OCI-LY3 (cell line): ENCODE measurements at regions not wholly inside any gene's neighbourhood (a gene's known extent, or its start where the extent isn't known, plus 50 kb on each side); places are given as distances from the start of the nearest gene placed in this dataset.

ENCODE experiments used
- H2AFZ ChIP-seq: fragments of 200-600, 300-600 bp; shearing (Covaris generic); 2 replicates; pipeline ENCODE4 v1.6.0; 2014; ENCODE audit warnings: antibody characterized with exemption, low read depth, low read length
- H3K27ac ChIP-seq: fragments of 200-600, 300-600 bp; sonication (generic); 2 replicates; pipeline ENCODE4 v1.5.1; 2014; ENCODE audit warnings: mild to moderate bottlenecking, low read length, moderate library complexity, mixed read lengths
- H3K27me3 ChIP-seq: fragments of 200-600, 300-600 bp; sonication (generic); 2 replicates; pipeline ENCODE4 v1.6.1; 2014; ENCODE audit warnings: low read depth, low read length, mixed read lengths
- H3K36me3 ChIP-seq: fragments of 200-600, 300-600 bp; sonication (generic); replicated peaks from 2 replicates; pipeline ENCODE3; 2014; ENCODE audit warnings: low read depth, low read length, mixed read lengths
- H3K4me1 ChIP-seq: fragments of 300-600, 200-600 bp; sonication (generic); 2 replicates; pipeline ENCODE4 v1.6.1; 2014; ENCODE audit warnings: low read length, mixed read lengths
- H3K4me2 ChIP-seq: fragments of 200-600, 300-600 bp; sonication (generic); 2 replicates; pipeline ENCODE4 v1.6.1; 2014; ENCODE audit warnings: low read length, mixed read lengths
- H3K4me3 ChIP-seq: fragments of 300-600, 200-600 bp; sonication (generic); 2 replicates; pipeline ENCODE4 v1.5.1; 2014; ENCODE audit warnings: antibody characterized with exemption, mild to moderate bottlenecking, low read length, moderate library complexity
- H3K79me2 ChIP-seq: fragments of 300-600, 200-600 bp; shearing (Covaris generic); 2 replicates; pipeline ENCODE4 v1.6.1; 2014; ENCODE audit warnings: mild to moderate bottlenecking, low read length, mixed read lengths
- H3K9ac ChIP-seq: fragments of 300-600, 200-600 bp; shearing (Covaris generic); 2 replicates; pipeline ENCODE4 v1.6.0; 2014; ENCODE audit warnings: mild to moderate bottlenecking, low read length, moderate library complexity
- H3K9me3 ChIP-seq: fragments of 200-600, 300-600 bp; shearing (Covaris generic); 2 replicates; pipeline ENCODE4 v1.6.1; 2014; ENCODE audit warnings: low read length, mixed read lengths; ENCODE audit not compliant: insufficient read depth
- H4K20me1 ChIP-seq: fragments of 200-600, 300-600 bp; sonication (generic); 2 replicates; pipeline ENCODE4 v1.6.1; 2016; ENCODE audit warnings: low read length, mixed read lengths; ENCODE audit not compliant: insufficient read depth
- CTCF ChIP-seq: fragments of 200-600, 300-600 bp; sonication (generic); IDR thresholded peaks from 2 replicates; pipeline ENCODE4 v1.5.1; 2014; ENCODE audit warnings: antibody characterized with exemption, low read length, low read depth
- EZH2phosphoT487 ChIP-seq: fragments of 200-600 bp; shearing (Covaris generic); IDR thresholded peaks from 2 replicates; pipeline ENCODE4 v1.6.1; 2018; ENCODE audit warnings: antibody characterized with exemption, mixed run types, low read depth

GRCh38 chr9:20009606-20010005 lies 220.8 kb upstream of the SLC24A2 start:
- H3K36me3 ChIP-seq: no peaks in the 10 kb centered on the region
- H2AFZ ChIP-seq: no peak overlapping the region
- H3K27me3 ChIP-seq: no peaks in the 10 kb centered on the region
- no peak overlapping the region for H3K4me2 ChIP-seq
- H3K4me1 ChIP-seq: no peaks in the 10 kb centered on the region
- no peak overlapping the region for H3K27ac ChIP-seq
- H3K9ac ChIP-seq: no peak overlapping the region
- TF ChIP-seq EZH2phosphoT487: no peak
- TF ChIP-seq CTCF: no peak
- no peaks in the 10 kb centered on the region for H3K79me2 ChIP-seq
- no peak overlapping the region for H3K4me3 ChIP-seq
- H4K20me1 ChIP-seq: no peaks in the 10 kb centered on the region
- no peaks in the 10 kb centered on the region for H3K9me3 ChIP-seq

GRCh38 chr9:20002011-20002410 lies 213.2 kb upstream of the SLC24A2 start:
- Histone ChIP-seq H4K20me1 (no peaks in the 10 kb centered on the region), H3K36me3 (no peaks in the 10 kb centered on the region), H3K9ac (no peak overlapping the region), H2AFZ (no peak overlapping the region), H3K27ac (no peak overlapping the region), H3K27me3 (no peaks in the 10 kb centered on the region), H3K4me2 (no peak overlapping the region), H3K4me3 (no peak overlapping the region), H3K79me2 (no peaks in the 10 kb centered on the region), H3K9me3 (no peaks in the 10 kb centered on the region), H3K4me1 (no peaks in the 10 kb centered on the region)
- no peak for TF ChIP-seq EZH2phosphoT487
- TF ChIP-seq CTCF: no peak

- TF ChIP-seq EZH2phosphoT487: no peak
- no peak overlapping the region for H3K4me3 ChIP-seq
- no peaks in the 10 kb centered on the region for H3K4me1 ChIP-seq
- H3K9me3 ChIP-seq: no peaks in the 10 kb centered on the region
- H3K4me2 ChIP-seq: no peak overlapping the region
- no peak overlapping the region for H2AFZ ChIP-seq
- no peak overlapping the region for H3K27ac ChIP-seq
- no peaks in the 10 kb centered on the region for H3K36me3 ChIP-seq
- no peak overlapping the region for H3K9ac ChIP-seq
- no peaks in the 10 kb centered on the region for H3K27me3 ChIP-seq
- no peaks in the 10 kb centered on the region for H4K20me1 ChIP-seq
- H3K79me2 ChIP-seq: no peaks in the 10 kb centered on the region
These were observed 212.2 kb upstream of the SLC24A2 start for GRCh38 chr9:20001058-20001457.

GRCh38 chr9:19999491-20000057 lies 210.7 kb upstream of the SLC24A2 start:
- no peak overlapping the region for H2AFZ ChIP-seq
- H3K4me1 ChIP-seq: no peaks in the 10 kb centered on the region
- H3K4me2 ChIP-seq: no peak overlapping the region
- H3K9me3 ChIP-seq: no peaks in the 10 kb centered on the region
- H3K36me3 ChIP-seq: no peaks in the 10 kb centered on the region
- H3K27ac ChIP-seq: no peak overlapping the region
- no peak overlapping the region for H3K9ac ChIP-seq
- TF ChIP-seq CTCF: no peak
- TF ChIP-seq EZH2phosphoT487: no peak
- H3K4me3 ChIP-seq: no peak overlapping the region
- H3K27me3 ChIP-seq: no peaks in the 10 kb centered on the region
- no peaks in the 10 kb centered on the region for H3K79me2 ChIP-seq
- no peaks in the 10 kb centered on the region for H4K20me1 ChIP-seq
